ENCODE measurements at regions not wholly inside any gene's neighbourhood (a gene's known extent, or its start where the extent isn't known, plus 50 kb on each side); places are given as distances from the start of the nearest gene placed in this dataset.

DNA sequence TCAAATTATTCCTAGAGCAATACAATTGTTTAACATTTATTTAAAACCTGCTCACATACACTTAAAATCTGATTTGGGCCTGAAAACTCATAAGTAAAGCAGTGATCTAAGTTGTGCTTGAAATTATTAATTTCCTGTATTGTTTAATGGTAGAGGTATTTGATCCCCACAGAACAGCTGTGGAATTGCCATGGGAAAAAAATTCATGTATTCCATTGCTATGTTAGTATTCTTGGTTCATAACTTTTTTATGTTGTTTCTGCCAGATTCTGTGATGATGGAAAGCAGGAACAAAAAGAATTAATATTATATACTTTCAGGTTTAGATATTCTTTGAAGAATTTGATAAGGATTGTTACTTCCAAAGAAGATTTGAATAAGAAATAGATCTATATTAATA, 831.5 kb upstream of the NR2F2 start:
- DNase-seq (ENCODE audit: low spot score): no peak

DNA sequence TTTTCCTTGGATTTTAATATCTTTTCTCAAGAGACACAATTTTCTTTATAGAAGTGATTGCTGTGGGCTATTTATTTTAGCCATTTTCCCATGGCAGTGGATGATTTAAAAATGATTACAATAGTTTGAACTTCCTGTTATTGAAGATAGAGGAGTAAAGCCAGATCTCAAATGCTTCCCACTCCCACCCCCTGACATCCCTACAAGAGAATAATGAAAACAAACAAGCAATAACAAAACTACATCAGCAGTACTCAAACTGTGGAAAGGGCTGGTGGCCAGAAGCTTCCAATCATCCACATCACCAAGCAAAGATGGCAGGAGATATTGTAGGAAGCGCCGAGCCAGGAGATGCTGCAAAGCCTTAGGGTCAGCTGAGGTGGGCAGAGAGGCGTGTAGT, 831.1 kb upstream of the NR2F2 start:
- DNase-seq (ENCODE audit: low spot score): no peak

DNA sequence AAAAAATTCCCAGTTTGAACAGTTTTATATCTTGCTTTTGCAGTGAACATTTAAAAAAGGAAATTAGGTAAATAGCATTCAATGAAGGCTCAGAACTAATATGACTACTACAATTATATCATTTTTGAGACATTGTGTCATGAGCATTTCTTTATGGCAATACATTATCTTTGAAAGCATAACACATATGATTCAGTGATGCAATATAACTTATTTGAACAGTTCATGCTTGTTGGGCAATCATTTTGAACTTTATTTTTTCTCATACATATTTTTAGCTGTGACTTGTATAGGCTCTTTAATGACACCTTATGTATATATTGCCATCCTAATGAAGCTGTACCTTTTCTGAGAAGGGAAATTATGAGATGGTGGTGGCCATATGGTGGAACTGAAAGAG, 828.6 kb upstream of the NR2F2 start:
- DNase-seq (ENCODE audit: low spot score): no peak

DNA sequence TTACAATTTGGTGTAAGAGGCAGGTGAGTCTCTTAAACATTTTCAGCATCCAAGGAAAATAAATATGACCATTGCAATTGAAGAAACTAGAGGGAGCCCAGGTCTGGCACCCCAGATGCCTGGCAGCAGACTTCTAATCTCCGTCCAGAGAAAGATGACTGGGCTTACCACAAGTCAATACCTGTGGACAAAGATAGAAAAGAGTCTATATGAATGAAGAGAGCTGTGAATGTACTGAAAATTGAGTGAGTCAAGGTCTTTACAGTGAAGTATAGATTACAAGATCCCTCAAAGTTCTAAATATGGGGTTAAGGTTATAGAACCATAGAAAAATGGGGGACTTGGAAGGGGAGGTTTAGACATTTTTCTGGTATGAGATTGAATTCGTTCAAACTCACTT, 827.4 kb upstream of the NR2F2 start:
- DNase-seq (ENCODE audit: low spot score): no peak

DNA sequence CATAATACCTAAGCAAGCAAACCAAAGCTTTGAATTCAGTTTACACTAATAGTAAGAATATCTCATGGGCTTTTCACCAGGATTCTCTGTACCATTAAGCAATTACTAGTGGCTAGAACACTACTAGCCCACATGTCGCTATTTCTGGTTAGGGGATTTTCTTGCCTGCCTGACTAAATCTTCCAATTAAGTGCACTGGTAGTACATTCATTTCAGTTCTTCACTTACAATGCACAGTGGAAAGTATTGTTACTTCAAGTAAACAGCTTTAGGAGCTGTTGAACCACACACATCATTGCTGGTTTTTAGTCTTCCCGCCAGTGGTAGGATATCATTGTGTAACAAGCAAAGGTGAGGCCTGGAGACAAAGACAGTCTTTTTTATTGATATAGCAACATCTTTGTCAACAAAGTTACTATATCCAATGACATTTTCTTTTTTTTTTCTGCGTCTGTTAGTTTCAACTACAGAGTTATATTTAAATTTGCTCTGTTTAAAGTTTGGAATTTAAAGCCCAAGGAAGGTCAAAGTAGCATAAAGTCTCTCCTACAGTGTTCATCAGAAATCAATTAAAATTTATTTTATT, 826.8 kb upstream of the NR2F2 start:
- DNase-seq (ENCODE audit: low spot score): no peak

DNA sequence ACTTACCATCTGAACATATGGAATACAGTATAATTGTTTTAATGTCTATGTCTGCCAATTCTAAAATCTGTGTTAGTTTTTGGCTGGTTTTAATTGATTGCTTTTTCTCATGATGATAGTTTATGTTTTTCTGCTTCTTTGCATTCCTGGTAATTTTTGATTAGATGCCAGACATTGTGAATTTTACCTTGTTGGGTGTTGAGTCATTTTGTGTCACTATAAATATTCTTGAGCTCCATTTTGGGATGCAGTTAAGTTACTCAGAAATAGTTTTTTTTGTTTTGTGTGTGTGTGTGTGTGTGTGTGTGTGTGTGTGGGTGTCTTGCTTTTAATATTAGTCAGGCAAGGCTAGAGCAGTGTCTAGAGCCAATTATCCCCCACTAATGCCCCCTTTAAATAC, 818.8 kb upstream of the NR2F2 start:
- no peak for DNase-seq (ENCODE audit: low spot score)

DNA sequence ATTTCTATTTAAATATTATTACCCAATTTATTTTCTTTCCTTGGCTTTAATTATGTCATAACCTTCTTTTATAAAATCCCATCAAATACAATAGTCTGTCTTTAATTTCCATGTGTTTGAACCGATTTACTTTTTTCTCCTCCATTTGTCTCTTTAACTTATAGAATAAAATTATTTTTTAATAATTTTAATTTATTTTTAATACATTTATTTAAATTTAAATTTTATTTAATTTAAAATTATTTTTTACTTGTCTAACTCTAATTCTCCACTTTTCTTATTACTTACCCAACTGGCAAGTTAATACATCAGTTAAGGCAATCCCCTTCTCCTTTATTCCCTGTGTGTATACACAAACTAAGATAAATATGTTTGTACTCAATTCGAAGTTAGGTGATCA, 817.6 kb upstream of the NR2F2 start:
- no peak for DNase-seq (ENCODE audit: low spot score)

DNA sequence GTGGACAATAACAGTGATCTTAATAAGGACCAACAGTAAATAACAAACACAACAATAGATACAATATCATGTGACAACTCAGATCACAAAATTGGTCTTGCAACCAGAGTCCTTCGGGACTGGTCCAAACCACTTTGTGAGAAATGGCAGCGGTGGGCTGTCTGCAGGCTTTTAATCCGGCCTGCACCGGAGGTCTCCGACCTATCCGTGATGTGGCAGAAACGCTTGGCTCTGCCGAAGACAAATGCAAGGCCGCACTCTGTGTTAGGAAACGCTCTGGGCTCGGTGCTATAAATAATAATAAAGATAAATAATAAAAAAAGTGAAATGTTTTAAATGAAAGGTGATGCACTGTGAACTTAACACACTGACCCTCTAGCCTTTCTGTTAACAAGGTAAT, 810.6 kb upstream of the NR2F2 start:
- no peak for DNase-seq (ENCODE audit: low spot score)

DNA sequence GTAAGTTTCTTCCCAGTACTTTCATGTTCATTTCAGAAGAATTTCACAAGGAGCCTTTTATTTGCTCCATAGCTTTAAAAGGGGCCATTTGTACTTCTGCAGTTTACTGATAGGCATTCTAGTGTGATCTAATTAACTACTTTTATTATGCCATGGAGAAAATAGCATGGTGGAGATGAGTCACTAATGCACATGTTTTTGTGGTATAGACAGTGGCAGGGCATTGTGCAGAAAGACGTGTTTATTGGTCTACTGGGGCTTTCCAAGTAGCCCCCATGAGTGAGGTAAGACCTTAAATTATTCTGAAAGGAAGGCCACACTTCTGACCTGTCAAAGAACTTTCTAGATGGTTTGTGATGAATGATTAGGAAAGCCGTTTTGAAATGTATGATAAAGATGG, 810.0 kb upstream of the NR2F2 start:
- DNase-seq (ENCODE audit: low spot score): no peak

DNA sequence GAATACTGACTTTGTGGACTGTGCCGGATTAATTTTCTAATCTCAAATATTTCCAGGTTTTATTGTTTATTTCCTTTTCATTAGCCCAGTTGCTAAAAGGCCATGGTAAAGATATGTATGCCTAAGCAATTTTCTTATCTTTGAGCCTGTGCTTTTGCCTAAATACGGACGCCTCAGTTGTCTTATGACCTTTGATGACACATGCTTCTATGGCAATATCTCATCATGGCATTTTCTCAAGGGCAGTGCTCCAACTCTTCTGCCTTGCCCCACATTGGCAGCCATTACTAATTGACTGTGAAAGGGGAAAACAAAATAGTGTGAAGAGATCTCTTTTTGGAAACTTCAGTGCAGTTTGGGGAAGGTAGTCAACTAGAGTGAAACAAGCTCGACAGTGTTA, 809.6 kb upstream of the NR2F2 start:
- no peak for DNase-seq (ENCODE audit: low spot score)

DNA sequence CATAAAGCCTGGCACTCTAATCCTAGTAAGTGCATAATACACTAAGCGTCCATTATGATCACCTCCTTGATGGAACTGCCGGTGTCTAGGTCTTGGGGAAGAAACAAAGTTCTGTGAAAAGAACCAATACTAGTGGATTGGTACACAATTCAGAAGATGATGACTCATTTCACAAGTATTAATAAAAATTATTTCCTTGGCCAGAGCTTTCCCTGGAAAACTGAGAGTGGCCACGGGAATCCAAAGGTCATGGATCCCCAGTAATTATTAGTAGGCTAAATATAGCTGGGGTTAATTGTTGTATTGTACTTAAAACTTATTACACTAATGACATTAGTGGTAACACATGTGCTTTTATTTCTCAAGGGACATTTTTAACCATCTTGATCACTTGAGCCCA, 808.0 kb upstream of the NR2F2 start:
- DNase-seq (ENCODE audit: low spot score): no peak

DNA sequence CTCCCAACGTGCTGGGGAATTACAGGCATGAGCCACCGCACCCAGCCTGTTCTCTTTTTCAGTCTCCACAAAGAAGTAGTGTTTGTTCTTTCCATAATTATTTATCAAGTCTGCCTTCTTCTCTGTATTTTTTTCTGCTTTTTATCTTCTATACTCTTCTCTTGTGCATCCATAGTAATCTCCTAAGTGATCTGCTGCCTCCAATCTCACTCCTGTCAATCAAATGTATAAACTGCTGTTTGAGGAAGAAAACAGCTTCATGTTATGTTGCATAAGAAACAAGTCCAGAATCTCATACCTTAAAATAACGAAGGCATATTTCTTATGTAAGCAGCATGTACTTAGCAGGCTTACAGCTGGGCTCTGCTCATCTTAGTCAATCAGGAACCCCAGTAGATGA, 801.6 kb upstream of the NR2F2 start:
- DNase-seq (ENCODE audit: low spot score): no peak

DNA sequence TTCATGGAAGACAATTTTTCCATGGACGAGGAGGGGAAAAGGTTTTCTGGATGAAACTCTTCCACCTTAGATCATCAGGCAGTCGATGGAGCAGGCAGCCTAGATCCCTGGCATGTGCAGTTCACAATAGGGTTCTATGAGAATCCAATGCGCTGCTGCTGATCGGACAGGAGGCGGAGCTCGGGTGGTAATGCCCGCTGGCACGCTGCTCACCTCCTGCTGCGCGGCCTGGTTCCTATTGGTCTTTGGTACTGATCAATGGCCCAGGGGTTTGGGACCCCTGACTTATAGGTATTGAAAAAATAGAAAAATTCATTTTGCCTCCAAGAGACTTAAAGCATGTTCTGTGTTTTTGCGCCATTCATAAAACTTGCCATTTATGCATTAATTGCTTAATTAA, 793.9 kb upstream of the NR2F2 start:
- DNase-seq (ENCODE audit: low spot score): no peak

DNA sequence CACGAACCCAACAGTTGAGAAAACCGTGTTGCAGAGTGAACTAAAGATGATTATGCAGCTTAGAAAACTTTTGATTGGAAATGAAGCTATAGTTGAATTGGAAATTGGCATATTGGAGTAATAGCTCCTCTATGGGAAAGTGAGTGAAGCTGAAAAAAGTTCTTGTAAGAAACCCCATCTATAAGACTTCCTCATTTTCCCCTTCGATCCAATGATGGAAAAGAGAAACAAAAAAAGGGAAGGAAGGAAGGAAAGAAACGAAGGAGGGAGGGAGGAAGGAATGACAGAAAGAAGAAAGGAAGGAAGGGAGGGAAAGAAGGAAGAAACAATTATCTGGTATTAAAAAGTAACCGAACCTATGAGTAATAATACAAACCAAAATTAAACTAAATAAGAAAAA, 791.8 kb upstream of the NR2F2 start:
- DNase-seq (ENCODE audit: low spot score): no peak

DNA sequence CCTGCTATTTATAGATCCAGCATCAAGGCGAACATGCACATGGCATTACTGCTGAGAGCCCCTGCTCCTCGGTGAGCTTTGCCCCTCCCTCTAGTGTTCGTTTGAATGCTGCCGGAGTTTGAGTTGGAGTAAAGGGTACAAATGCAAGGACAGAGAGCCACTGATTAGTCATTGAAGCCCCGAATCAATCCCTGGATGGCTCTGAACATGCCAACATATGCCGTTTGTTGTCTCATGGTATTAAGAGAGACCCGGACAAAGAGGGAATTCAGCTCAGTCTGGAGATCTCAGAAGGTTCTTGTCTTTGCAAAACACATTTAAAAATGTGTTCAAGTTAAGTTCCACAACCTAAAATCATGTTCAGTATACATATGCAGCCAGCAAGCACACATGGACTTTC, 789.2 kb upstream of the NR2F2 start:
- no peak for DNase-seq (ENCODE audit: low spot score)

DNA sequence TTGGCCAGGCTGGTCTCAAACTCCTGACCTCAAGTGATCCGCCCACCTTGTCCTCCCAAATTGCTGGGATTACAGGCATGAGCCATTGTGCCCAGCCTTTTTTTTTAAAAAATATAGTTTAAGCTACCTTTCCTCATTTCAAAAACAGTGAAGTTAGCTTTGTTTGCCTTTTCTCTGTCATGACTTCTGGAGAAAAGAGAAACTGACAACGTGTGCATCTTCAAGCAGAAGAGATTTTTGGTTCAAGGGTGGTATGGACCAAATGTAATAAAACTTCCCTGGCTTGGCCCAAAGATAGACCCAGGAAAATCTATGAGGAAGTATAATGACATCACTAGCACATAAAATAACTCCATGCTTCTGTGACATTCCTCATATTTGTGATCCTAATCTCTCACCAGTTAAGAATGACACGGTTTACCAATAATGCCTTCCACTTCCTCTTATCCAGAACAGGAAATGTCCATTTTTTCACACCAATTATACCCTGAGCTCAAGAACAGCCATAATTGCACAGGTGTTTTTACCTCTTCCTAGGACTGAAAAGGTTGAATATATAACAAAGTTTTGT, 781.2 kb upstream of the NR2F2 start:
- DNase-seq (ENCODE audit: low spot score): no peak

DNA sequence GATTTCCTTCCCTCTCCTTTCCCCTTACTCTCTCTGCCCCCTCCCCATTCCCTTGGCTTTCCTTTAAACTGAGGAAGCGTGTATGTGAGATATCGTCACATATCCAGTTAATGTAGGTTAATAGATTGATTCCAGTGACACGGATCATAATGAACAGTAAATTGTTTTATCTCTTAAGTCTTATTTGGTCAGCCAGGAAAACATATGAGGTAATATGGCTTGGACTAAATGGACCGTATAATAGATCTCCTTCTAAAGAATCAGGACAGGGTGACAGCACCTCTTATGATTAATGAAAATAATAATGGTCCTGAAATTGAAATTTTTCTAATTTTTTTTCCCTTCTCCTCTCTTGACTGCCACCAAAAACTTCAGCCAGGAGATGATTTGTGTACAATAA, 779.8 kb upstream of the NR2F2 start:
- no peak for DNase-seq (ENCODE audit: low spot score)

DNA sequence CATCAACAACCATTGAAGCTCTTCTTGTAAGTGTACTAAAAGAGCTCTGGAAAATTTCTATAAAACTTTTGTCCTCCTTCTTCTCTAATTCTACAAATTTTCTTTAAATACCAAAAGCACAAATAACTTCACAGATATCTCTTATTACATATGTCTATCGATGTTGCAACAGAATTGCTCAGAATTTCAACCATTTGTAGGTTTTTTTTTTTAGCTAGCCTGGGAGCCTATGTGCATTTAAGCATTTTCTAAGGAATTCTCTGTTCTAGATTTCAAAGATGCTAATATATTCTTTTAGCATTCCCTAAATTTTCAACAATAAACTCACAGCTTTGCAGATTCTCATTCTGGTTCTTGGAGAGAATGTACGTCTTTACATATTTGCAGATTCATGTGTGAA, 774.3 kb upstream of the NR2F2 start:
- DNase-seq (ENCODE audit: low spot score): no peak

DNA sequence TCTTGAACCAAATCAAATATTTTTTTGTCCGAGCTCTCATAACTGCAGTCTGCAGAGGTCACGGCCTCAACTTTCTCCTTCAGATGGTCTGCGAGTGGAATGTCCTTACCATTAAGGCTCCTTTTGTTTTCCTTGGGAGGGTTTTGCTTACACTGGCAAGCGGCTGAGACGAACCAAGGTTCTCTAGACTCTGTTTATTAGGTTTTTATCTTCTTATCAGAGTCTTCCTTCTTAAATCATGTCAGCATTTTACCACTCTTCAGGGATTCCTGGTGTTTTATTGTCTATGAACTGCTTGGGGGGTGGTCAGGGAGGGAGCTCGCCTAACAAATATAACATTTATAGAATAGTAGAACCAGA, 773.7 kb upstream of the NR2F2 start:
- DNase-seq (ENCODE audit: low spot score): no peak

DNA sequence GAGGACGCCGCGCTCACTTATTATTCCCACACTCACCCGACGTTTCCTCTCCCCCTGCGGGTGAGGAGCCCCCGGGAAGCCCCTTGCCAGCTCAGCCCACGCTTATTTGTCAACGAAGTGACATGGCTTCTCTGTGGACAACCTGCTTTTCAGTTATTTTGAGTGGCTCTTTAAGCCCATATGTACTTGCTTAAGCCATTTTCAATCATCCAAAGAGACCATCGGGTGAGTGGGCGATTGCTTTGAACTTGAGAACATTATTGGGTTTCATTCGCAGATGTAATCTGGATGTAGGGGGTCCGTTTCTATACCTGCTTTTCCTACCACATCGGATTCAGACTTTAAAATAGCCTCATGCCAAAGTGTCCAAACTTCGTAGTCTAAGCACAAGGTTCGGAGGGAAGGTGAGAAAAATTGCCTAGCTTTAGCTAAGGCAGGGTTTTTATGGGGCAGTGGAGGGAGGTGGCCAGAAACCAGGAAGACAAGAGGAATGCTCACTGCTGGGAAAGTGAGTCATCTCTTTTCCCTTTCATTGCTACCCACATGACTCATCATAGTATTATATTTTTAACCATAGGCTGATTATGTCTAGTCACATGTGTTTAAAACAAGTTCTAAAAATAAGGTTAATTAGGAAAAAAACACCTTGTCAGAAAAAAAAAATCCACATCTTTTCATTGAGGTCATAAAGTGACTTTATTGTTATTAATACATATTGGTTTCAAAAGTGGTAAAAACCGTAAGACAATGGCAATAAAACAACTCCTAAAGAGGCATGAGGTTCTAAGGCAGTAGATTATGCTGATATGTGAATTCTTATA, 773.1 kb upstream of the NR2F2 start:
- DNase-seq (ENCODE audit: low spot score): no peak

DNA sequence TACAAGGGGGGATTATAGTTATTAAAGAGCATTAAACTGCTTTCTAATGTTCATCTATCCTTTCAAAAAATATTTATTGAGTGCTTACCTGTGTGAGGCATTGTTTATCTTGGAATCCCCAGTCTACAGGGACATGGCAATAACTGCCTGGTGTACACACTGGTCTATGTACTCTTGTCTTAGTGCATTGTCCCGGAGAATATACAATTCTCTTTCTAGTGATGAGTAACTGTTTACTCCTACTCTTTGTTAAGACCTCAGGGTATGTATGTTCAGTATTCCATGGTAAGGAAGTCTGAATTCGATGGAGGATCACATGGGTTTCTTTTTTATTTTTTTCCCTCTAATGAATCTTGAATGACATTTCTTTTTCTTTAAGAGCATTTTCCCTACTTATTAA, 772.4 kb upstream of the NR2F2 start:
- DNase-seq (ENCODE audit: low spot score): no peak

DNA sequence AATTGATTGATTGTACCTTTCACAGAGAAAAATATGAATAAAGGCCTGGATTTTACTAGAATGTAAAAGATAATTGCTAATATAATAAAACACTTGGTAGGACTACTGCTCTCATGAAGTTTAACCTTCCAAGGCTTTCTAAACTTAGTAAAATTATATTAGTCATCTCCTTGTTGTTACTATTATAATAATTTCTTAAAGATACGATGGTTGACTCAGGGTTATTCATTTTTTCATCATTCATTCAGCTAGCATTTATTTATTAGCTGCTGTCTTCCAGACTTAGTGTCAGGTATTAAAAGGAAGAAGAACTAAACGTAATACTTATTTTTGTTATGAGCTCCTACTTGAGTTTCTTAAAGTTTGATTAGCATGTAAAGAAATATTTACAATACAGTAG, 771.6 kb upstream of the NR2F2 start:
- DNase-seq (ENCODE audit: low spot score): no peak

DNA sequence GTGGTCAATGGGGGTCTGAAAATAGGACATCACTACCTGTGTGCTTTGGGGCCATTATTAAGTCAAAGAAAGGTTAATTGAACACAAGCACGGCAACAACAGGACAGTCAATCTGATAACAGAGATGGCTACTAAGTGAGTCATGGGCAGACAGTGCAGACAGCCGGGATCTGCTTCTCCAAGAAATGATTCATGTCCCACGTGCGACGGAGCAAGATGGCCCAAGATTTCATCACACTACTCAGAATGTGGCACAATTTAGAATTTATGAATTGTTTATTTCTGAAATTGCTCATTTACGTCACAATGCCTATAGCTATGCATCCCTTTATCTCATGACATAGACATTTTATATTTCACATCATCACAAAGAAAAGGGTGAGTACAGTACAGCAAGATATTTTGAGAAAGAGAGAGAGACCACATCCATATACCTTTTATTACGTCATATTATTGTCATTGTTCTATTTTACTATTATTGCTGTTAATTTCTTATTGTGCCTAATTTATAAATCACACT, 770.6 kb upstream of the NR2F2 start:
- no peak for DNase-seq (ENCODE audit: low spot score)

DNA sequence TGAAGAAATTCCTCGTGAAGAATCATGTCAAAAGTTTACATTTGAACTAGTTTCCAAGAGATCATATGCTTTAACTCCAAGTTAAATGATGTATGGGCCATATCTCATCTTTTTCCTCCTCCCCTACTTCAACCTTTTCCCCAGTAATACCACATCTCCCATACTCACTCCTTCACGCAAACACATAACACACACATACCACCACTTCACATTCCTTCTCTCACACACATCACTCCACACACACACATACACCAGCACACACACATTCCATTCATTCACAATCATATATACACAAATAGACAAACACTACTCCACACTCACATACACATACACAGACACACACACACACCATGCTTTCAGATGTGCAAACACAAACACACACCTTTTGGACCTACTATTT, 769.0 kb upstream of the NR2F2 start:
- no peak for DNase-seq (ENCODE audit: low spot score)
